A673 (cell line): ENCODE measurements at regions not wholly inside any gene's neighbourhood (a gene's known extent, or its start where the extent isn't known, plus 50 kb on each side); places are given as distances from the start of the nearest gene placed in this dataset.

Experiments
- BruUV-seq: library from RNA; stranded (reverse); fragments of 400-500 nt; replicated peaks from 2 replicates; lab custom pipeline; 2021; lab: Mats Ljungman, UMichigan
- CTCF ChIA-PET: fragments of 300-600 bp; sonication (Branson Sonifier 250); formaldehyde crosslinking; loops from one replicate; lab custom pipeline; 2022; ENCODE audit warnings: antibody characterized with exemption; lab: Charles Lee
- POLR2A ChIA-PET: fragments of 300-600 bp; sonication (Branson Sonifier 250); formaldehyde crosslinking; loops from one replicate; lab custom pipeline; 2022; ENCODE audit warnings: antibody characterized with exemption; ENCODE audit not compliant: low non-redundant PET; lab: Charles Lee
- DNase-seq: peaks from one replicate; pipeline ENCODE4 v3.0.0-alpha.2; 2015; ENCODE audit warnings: low spot score
- H3K27ac ChIP-seq: fragments of 200-600 bp; sonication (generic); 2 replicates; pipeline ENCODE4 v1.5.1; 2016; ENCODE audit warnings: mixed run types, low read depth, mild to moderate bottlenecking, mixed read lengths, antibody characterized with exemption, low read length; ENCODE audit not compliant: poor library complexity, severe bottlenecking
- H3K27me3 ChIP-seq: fragments of 200-600 bp; sonication (generic); replicated peaks from 2 replicates; pipeline ENCODE4 v1.6.1; 2017; ENCODE audit warnings: mixed run types, low read depth, mild to moderate bottlenecking, mixed read lengths, antibody characterized with exemption, low read length; ENCODE audit not compliant: insufficient read depth, poor library complexity
- H3K36me3 ChIP-seq: fragments of 200-600 bp; sonication (generic); 2 replicates; pipeline ENCODE4 v1.6.1; 2016; ENCODE audit warnings: mixed run types, mild to moderate bottlenecking, mixed read lengths, antibody characterized with exemption, low read length; ENCODE audit not compliant: insufficient read depth, poor library complexity, severe bottlenecking
- H3K4me1 ChIP-seq: fragments of 200-600 bp; sonication (generic); 2 replicates; pipeline ENCODE4 v1.6.1; 2017; ENCODE audit warnings: mixed run types, mild to moderate bottlenecking, mixed read lengths, antibody characterized with exemption, low read length; ENCODE audit not compliant: insufficient read depth, poor library complexity, severe bottlenecking
- H3K4me3 ChIP-seq: fragments of 200-600 bp; sonication (generic); 2 replicates; pipeline ENCODE4 v1.5.1; 2016; ENCODE audit warnings: low read depth, mixed run types, mild to moderate bottlenecking, mixed read lengths, low read length; ENCODE audit not compliant: poor library complexity, severe bottlenecking
- H3K9me3 ChIP-seq: fragments of 200-600 bp; sonication (generic); 2 replicates; pipeline ENCODE4 v1.6.1; 2016; ENCODE audit warnings: mixed run types, low read depth, mild to moderate bottlenecking, mixed read lengths, antibody characterized with exemption, low read length; ENCODE audit not compliant: poor library complexity, severe bottlenecking
- EZH2 ChIP-seq: fragments of 200-600 bp; sonication (generic); IDR thresholded peaks from 2 replicates; pipeline ENCODE4 v1.6.1; 2017; ENCODE audit warnings: borderline replicate concordance, low read depth, mild to moderate bottlenecking, mixed read lengths, antibody characterized with exemption, low read length; ENCODE audit not compliant: poor library complexity, severe bottlenecking
- intact Hi-C: fragments of 100-400 bp; cut with micrococcal nuclease; formaldehyde crosslinking; loops from one replicate; pipeline ENCODE4 v1.10.0; 2022; ENCODE audit not compliant: unreplicated experiment
- TF ChIP-seq, protein P1 (sequence below): fragments of 300-800, 200-600 bp; sonication (generic); conservative IDR thresholded peaks from 2 replicates; pipeline ENCODE4 v1.5.1; 2017; ENCODE audit warnings: low read depth, mild to moderate bottlenecking, antibody characterized with exemption, low read length, moderate library complexity, mixed read lengths

DNA sequence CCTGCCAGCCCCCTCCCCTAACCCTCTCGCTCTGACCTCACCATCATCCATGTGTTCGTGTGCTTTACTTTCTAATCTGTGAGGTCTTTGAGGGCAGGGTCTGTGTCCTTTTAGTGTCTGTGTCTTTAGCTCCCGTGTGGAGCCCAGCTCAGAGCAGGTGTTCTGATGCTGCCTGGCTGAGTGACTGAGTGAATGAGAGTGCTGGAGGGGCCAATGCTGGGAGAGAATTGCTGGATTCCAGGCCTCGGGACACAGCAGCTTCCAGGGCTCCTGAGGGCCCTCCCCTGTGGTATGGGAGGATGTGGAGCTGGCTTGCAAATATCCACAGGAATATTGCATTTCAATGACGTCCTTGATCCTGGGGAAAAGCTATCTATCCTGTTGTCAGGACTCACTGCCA is 160.6 kb downstream of the ANKRD30B start:
- POLR2A ChIA-PET = no interaction called here
- intact Hi-C loops = no loop called here
- no peaks in the 10 kb centered on the region for H3K4me1 ChIP-seq
- TF ChIP-seq, protein P1, sequence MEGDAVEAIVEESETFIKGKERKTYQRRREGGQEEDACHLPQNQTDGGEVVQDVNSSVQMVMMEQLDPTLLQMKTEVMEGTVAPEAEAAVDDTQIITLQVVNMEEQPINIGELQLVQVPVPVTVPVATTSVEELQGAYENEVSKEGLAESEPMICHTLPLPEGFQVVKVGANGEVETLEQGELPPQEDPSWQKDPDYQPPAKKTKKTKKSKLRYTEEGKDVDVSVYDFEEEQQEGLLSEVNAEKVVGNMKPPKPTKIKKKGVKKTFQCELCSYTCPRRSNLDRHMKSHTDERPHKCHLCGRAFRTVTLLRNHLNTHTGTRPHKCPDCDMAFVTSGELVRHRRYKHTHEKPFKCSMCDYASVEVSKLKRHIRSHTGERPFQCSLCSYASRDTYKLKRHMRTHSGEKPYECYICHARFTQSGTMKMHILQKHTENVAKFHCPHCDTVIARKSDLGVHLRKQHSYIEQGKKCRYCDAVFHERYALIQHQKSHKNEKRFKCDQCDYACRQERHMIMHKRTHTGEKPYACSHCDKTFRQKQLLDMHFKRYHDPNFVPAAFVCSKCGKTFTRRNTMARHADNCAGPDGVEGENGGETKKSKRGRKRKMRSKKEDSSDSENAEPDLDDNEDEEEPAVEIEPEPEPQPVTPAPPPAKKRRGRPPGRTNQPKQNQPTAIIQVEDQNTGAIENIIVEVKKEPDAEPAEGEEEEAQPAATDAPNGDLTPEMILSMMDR = no peak
- no peak overlapping the region for H3K4me3 ChIP-seq
- no TSS peak for BruUV-seq
- peaks cover 13% of the 10 kb centered on the region for H3K9me3 ChIP-seq
- H3K27me3 ChIP-seq = no peaks in the 10 kb centered on the region
- no peak for DNase-seq
- H3K27ac ChIP-seq = no peak overlapping the region
- CTCF ChIA-PET = no interaction called here
- no peaks in the 10 kb centered on the region for H3K36me3 ChIP-seq

DNA sequence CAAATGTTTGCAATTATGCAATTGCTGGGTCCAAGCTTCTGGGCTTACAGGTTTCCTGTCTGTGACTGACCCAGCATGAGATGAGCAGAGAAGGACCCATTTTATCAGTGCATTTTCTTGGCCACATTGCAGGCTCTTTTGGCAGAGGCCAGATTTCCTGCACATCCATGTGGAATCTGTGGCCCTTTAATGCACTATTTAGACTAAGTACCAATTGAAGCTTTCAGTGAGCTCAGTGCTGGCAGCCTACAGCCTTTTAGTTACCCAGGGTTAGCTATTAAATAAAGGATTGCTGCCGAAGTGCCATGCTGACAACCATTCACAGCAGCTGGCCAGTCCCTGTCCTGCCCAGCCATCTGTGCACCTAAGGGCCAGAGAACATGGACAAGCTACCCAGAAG is 165.0 kb downstream of the ANKRD30B start:
- ChIA-PET POLR2A (no interaction called here), CTCF (no interaction called here)
- DNase-seq = no peak
- Histone ChIP-seq H3K27ac (no peak overlapping the region), H3K4me1 (no peaks in the 10 kb centered on the region), H3K27me3 (no peaks in the 10 kb centered on the region), H3K36me3 (no peaks in the 10 kb centered on the region), H3K9me3 (peaks cover 6% of the 10 kb centered on the region), H3K4me3 (no peak overlapping the region)
- TF ChIP-seq, protein P1 = no peak
- TF ChIP-seq EZH2 = no peak
- no TSS peak for BruUV-seq
- intact Hi-C loops = no loop called here

DNA sequence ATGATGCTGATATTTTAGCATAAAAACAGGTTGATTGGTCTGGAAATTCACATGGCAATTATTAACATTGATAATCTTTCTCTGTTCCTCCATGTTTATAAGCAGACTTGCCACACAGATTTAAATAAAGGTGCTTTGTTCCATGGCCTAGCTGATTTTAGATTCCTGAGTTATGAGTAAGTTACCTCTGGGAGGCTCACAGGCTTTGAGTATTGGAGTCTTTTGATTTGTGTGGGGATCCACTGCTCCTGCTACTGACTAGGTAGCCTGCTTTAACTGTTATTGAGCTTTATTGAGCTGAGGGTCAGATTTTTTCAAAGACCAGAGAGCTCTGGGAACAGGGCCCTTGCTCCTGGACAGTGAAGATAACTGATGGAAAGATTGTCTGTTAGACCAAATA is 166.1 kb downstream of the ANKRD30B start:
- intact Hi-C loops = no loop called here
- H3K4me3 ChIP-seq = no peak overlapping the region

More for the DNA sequence above, 166.1 kb downstream of the ANKRD30B start:
- no peaks in the 10 kb centered on the region for H3K27me3 ChIP-seq
- ChIA-PET CTCF (no interaction called here), POLR2A (no interaction called here)
- H3K36me3 ChIP-seq = no peaks in the 10 kb centered on the region
- no peak overlapping the region for H3K27ac ChIP-seq
- H3K4me1 ChIP-seq = no peaks in the 10 kb centered on the region
- DNase-seq = no peak
- no TSS peak for BruUV-seq
- peaks cover 7% of the 10 kb centered on the region for H3K9me3 ChIP-seq
- TF ChIP-seq, protein P1 = no peak
- TF ChIP-seq EZH2 = no peak
